SK-N-SH (cell line): ENCODE measurements at regions not wholly inside any gene's neighbourhood (a gene's known extent, or its start where the extent isn't known, plus 50 kb on each side); places are given as distances from the start of the nearest gene placed in this dataset.
"Not testable (repeated sequence)": the region's sequence is repeated elsewhere in the genome, so short reads cannot be mapped to it uniquely, and the experiment has no call there.

Experiments used
- CTCF ChIA-PET: fragments of 300-600, 350-600 bp; formaldehyde crosslinking; extraction: SDS; loops from one replicate; lab custom pipeline; 2021; lab: Yijun Ruan, JAX
- POLR2A ChIA-PET: fragments of 350-600 bp; sonication (Branson Sonifier 250); formaldehyde crosslinking; extraction: SDS; loops from one replicate; lab custom pipeline; 2020; ENCODE audit warnings: antibody characterized with exemption, inconsistent platforms; lab: Yijun Ruan, JAX
- DNase-seq: peaks from one replicate; pipeline ENCODE4 v3.0.0; 2012
- H2AFZ ChIP-seq: fragments of 200-600 bp; sonication (generic); 2 replicates; pipeline ENCODE4 v1.8.1; 2016; ENCODE audit warnings: antibody characterized with exemption, mild to moderate bottlenecking, low read depth
- H3F3A ChIP-seq: fragments of 200-600 bp; sonication (generic); replicated peaks from 2 replicates; pipeline ENCODE3; 2016; ENCODE audit warnings: antibody characterized with exemption, mild to moderate bottlenecking; ENCODE audit not compliant: insufficient read depth
- H3K27ac ChIP-seq, 2 experiments: fragments of 200-500 bp in 1 of 2; fragments of 200-600 bp in 1 of 2; sonication (Bioruptor generic) in 1 of 2; sonication (generic), shearing (Covaris generic) in 1 of 2; 2 replicates each; pipeline versions ENCODE4 v1.5.1 to v1.6.1; 2014 to 2016; ENCODE audit warnings: low read depth in 2 of 2, inconsistent platforms in 1 of 2, low read length in 1 of 2, mild to moderate bottlenecking in 1 of 2, mixed read lengths in 1 of 2
- H3K27me3 ChIP-seq: fragments of 200-600 bp; sonication (generic), shearing (Covaris generic); 2 replicates; pipeline ENCODE4 v1.6.1; 2016; ENCODE audit warnings: mixed run types; ENCODE audit not compliant: insufficient read depth
- H3K36me3 ChIP-seq, 2 experiments: fragments of 200-500 bp in 1 of 2; fragments of 200-600 bp in 1 of 2; sonication (Bioruptor generic) in 1 of 2; sonication (generic) in 1 of 2; replicated peaks in 1 of 2; 2 replicates each; pipeline versions ENCODE3 to v1.5.1; 2014 to 2016; ENCODE audit warnings: low read length in 1 of 2, mild to moderate bottlenecking in 1 of 2; ENCODE audit not compliant: insufficient read depth in 2 of 2, control insufficient read depth in 1 of 2
- H3K4me1 ChIP-seq, 2 experiments: fragments of 200-500 bp in 1 of 2; fragments of 200-600 bp in 1 of 2; sonication (Bioruptor generic) in 1 of 2; sonication (generic), shearing (Covaris generic) in 1 of 2; 2 replicates each; pipeline versions ENCODE4 v1.5.1 to v1.6.1; 2014 to 2016; ENCODE audit warnings: low read depth in 1 of 2, low read length in 1 of 2, mixed run types in 1 of 2; ENCODE audit not compliant: insufficient read depth in 2 of 2, control insufficient read depth in 1 of 2
- H3K4me2 ChIP-seq: fragments of 200-600 bp; sonication (generic), shearing (Covaris generic); 2 replicates; pipeline ENCODE4 v1.6.1; 2017; ENCODE audit warnings: mixed run types
- H3K4me3 ChIP-seq, 2 experiments: fragments of 200-500 bp in 1 of 2; fragments of 200-600 bp in 1 of 2; sonication (Bioruptor generic) in 1 of 2; sonication (generic), shearing (Covaris generic) in 1 of 2; 2 replicates each; pipeline versions ENCODE4 v1.5.1 to v1.8.1; 2014 to 2016; ENCODE audit warnings: low read depth in 2 of 2, inconsistent platforms in 1 of 2, low read length in 1 of 2, mild to moderate bottlenecking in 1 of 2, mixed read lengths in 1 of 2, moderate library complexity in 1 of 2
- H3K79me2 ChIP-seq: fragments of 200-600 bp; sonication (generic); 2 replicates; pipeline ENCODE4 v1.8.1; 2017; ENCODE audit warnings: mild to moderate bottlenecking; ENCODE audit not compliant: insufficient read depth
- H3K9ac ChIP-seq: fragments of 200-600 bp; sonication (generic); 2 replicates; pipeline ENCODE4 v1.6.1; 2017; ENCODE audit warnings: mixed run types
- H3K9me2 ChIP-seq: fragments of 200-600 bp; sonication (generic); 2 replicates; pipeline ENCODE4 v1.6.1; 2017; ENCODE audit warnings: mixed run types
- H3K9me3 ChIP-seq: fragments of 200-600 bp; sonication (generic); 2 replicates; pipeline ENCODE4 v1.6.1; 2017; ENCODE audit warnings: mixed run types, mild to moderate bottlenecking, moderate library complexity
- H4K20me1 ChIP-seq: fragments of 200-600 bp; sonication (generic); 2 replicates; pipeline ENCODE4 v1.6.1; 2017; ENCODE audit warnings: mild to moderate bottlenecking, mixed run types; ENCODE audit not compliant: insufficient read depth
- ELF1 ChIP-seq: IDR thresholded peaks from 2 replicates; pipeline ENCODE4 v1.4.0; 2012
- EP300 ChIP-seq, 2 experiments: IDR thresholded peaks; 2 replicates each; pipeline versions ENCODE4 v1.4.0 to v1.6.1; 2012; ENCODE audit warnings: borderline replicate concordance in 1 of 2, low read depth in 1 of 2, low read length in 1 of 2
- EZH2phosphoT487 ChIP-seq: fragments of 200-600 bp; sonication (generic); IDR thresholded peaks from 2 replicates; pipeline ENCODE4 v1.6.1; 2017; ENCODE audit warnings: low read depth, mixed run types, mild to moderate bottlenecking, antibody characterized with exemption, moderate library complexity, borderline replicate concordance
- GATA2 ChIP-seq: sonication (generic); formaldehyde crosslinking; IDR thresholded peaks from 2 replicates; pipeline ENCODE4 v1.5.0; 2020; ENCODE audit warnings: mild to moderate bottlenecking, missing genetic modification reagents
- JUND ChIP-seq: IDR thresholded peaks from 2 replicates; pipeline ENCODE4 v1.4.0; 2012
- NRF1 ChIP-seq: IDR thresholded peaks from 2 replicates; pipeline ENCODE4 v1.6.1; 2012; ENCODE audit warnings: low read depth, mild to moderate bottlenecking, low read length
- RAD21 ChIP-seq: IDR thresholded peaks from 2 replicates; pipeline ENCODE4 v1.6.1; 2012; ENCODE audit warnings: mild to moderate bottlenecking, low read length
- RCOR1 ChIP-seq: fragments of 150-350 bp; IDR thresholded peaks from 2 replicates; pipeline ENCODE4 v1.6.1; 2017; ENCODE audit warnings: antibody characterized with exemption, low read length
- RFX5 ChIP-seq: IDR thresholded peaks from 2 replicates; pipeline ENCODE4 v1.6.1; 2012; ENCODE audit warnings: mild to moderate bottlenecking, improper control_type of control experiment, low read length
- SIN3A ChIP-seq: IDR thresholded peaks from 2 replicates; pipeline ENCODE4 v1.6.1; 2012; ENCODE audit warnings: low read depth, mild to moderate bottlenecking, low read length, moderate library complexity, borderline replicate concordance
- SMC3 ChIP-seq: IDR thresholded peaks from 2 replicates; pipeline ENCODE4 v1.6.1; 2012; ENCODE audit warnings: low read depth, low read length, improper control_type of control experiment
- YY1 ChIP-seq: IDR thresholded peaks from 2 replicates; pipeline ENCODE4 v1.4.0; 2012; ENCODE audit warnings: low read depth, mild to moderate bottlenecking
- WGBS: methylation state at CpG from one replicate; pipeline ENCODE4 v1.1.6; 2017; ENCODE audit warnings: low lambda C conversion rate; 5-methylcytosine and 5-hydroxymethylcytosine counted together

GRCh38 chr2:8442833-8443486 lies 238.9 kb upstream of the ID2 start (continued):
- TF ChIP-seq NRF1, result no peak
- no peak for TF ChIP-seq ELF1
- TF ChIP-seq SIN3A, result no peak
- no peak for TF ChIP-seq RFX5
- no peak for TF ChIP-seq YY1
- TF ChIP-seq SMC3, result no peak
- TF ChIP-seq, all 33 proteins: peak for 0

GRCh38 chr2:8445580-8445979 lies 236.3 kb upstream of the ID2 start:
- Histone ChIP-seq H3K27ac (no peak overlapping the region), H4K20me1 (no peaks in the 10 kb centered on the region), H3K4me2 (no peak overlapping the region), H3K4me1 (peaks cover 7 to 9% of the 10 kb centered on the region in 2 experiments; a peak in 3 of 4 replicates), H3F3A (no peaks in the 10 kb centered on the region), H3K36me3 (no peaks in the 10 kb centered on the region), H3K9me3 (no peaks in the 10 kb centered on the region), H3K9ac (no peak overlapping the region), H3K9me2 (no peaks in the 10 kb centered on the region), H2AFZ (no peak overlapping the region), H3K27me3 (no peaks in the 10 kb centered on the region), H3K4me3 (no peak overlapping the region), H3K79me2 (no peaks in the 10 kb centered on the region)
- TF ChIP-seq EP300 (IDR thresholded peaks at IDR 0.05; ENCODE audit: borderline replicate concordance in 1 of 2, low read depth in 1 of 2, low read length in 1 of 2) (no peak), RCOR1 (no peak), GATA2 (CRISPR knock-in tag) (no peak), SMC3 (no peak), EZH2phosphoT487 (no peak), JUND (no peak), RFX5 (no peak), RAD21 (no peak)
- WGBS, result 35% methylated on average over 4 of the region's 4 CpGs
- ChIA-PET POLR2A (no interaction called here), CTCF (no interaction called here)
- DNase-seq, result no peak

GRCh38 chr2:8446751-8447150 lies 235.1 kb upstream of the ID2 start:
- H3K79me2 ChIP-seq, H3K9ac ChIP-seq, H3K27ac ChIP-seq, H2AFZ ChIP-seq, H3K36me3 ChIP-seq, H3K27me3 ChIP-seq, H3K4me2 ChIP-seq, POLR2A ChIA-PET, H3K9me2 ChIP-seq, DNase-seq, H3K4me3 ChIP-seq, H4K20me1 ChIP-seq, H3K9me3 ChIP-seq, H3K4me1 ChIP-seq, H3F3A ChIP-seq, CTCF ChIA-PET: not testable (repeated sequence)
- 86% methylated on average over 3 of the region's 3 CpGs for WGBS
